HL-60 (cell line): ENCODE measurements at regions not wholly inside any gene's neighbourhood (a gene's known extent, or its start where the extent isn't known, plus 50 kb on each side); places are given as distances from the start of the nearest gene placed in this dataset.

Experiments used
- DNase-seq, 2 experiments: peaks; one replicate each; pipeline ENCODE4 v3.0.0-alpha.2; 2010 to 2020; ENCODE audit warnings: low read depth in 1 of 2, low spot score in 1 of 2
- H3K27ac ChIP-seq: fragments of 250-450 bp; sonication (Bioruptor Pico); replicated peaks from 2 replicates; pipeline ENCODE4 v1.5.1; 2020; ENCODE audit warnings: mild to moderate bottlenecking, moderate library complexity
- H3K27me3 ChIP-seq: fragments of 250-450 bp; sonication (Bioruptor Pico); 2 replicates; pipeline ENCODE4 v1.5.1; 2021; ENCODE audit warnings: mild to moderate bottlenecking, moderate library complexity; ENCODE audit not compliant: insufficient read depth, poor library complexity, severe bottlenecking
- H3K4me3 ChIP-seq: replicated peaks from 2 replicates; pipeline ENCODE4 v1.5.1; 2011; ENCODE audit warnings: mild to moderate bottlenecking, control low read depth, low read length; ENCODE audit not compliant: insufficient read depth
- CTCF ChIP-seq: IDR thresholded peaks from one replicate; pipeline ENCODE4 v1.5.1; 2011; ENCODE audit warnings: low read length, control low read depth, inconsistent platforms; ENCODE audit not compliant: insufficient read depth
- GABPA ChIP-seq: IDR thresholded peaks from 2 replicates; pipeline ENCODE4 v1.6.1; 2012; ENCODE audit warnings: low read depth
- POLR2AphosphoS5 ChIP-seq: IDR thresholded peaks from 2 replicates; pipeline ENCODE4 v1.6.1; 2012; ENCODE audit warnings: low read depth
- REST ChIP-seq: IDR thresholded peaks from 2 replicates; pipeline ENCODE4 v1.6.1; 2012; ENCODE audit warnings: low read depth; ENCODE audit not compliant: insufficient replicate concordance
- SPI1 ChIP-seq: IDR thresholded peaks from 2 replicates; pipeline ENCODE4 v1.6.1; 2012; ENCODE audit warnings: low read depth, mild to moderate bottlenecking, borderline replicate concordance

- no peak overlapping the region for H3K4me3 ChIP-seq
- DNase-seq = no peak
- no peak overlapping the region for H3K27ac ChIP-seq
- TF ChIP-seq SPI1 = no peak
- H3K27me3 ChIP-seq = no peaks in the 10 kb centered on the region
Measured at GRCh38 chr2:7593360-7593759, 676.1 kb downstream of the RNF144A start.

- TF ChIP-seq GABPA (no peak), POLR2AphosphoS5 (no peak), SPI1 (no peak)
- no peak overlapping the region for H3K27ac ChIP-seq
- DNase-seq = no peak
- no peak overlapping the region for H3K4me3 ChIP-seq
- no peaks in the 10 kb centered on the region for H3K27me3 ChIP-seq
Measured at GRCh38 chr2:7594211-7594610, 677.0 kb downstream of the RNF144A start.

GRCh38 chr2:7595206-7595605 lies 678.0 kb downstream of the RNF144A start:
- TF ChIP-seq REST (no peak), SPI1 (no peak), CTCF (no peak), POLR2AphosphoS5 (no peak), GABPA (no peak)
- DNase-seq = no peak
- Histone ChIP-seq H3K4me3 (no peak overlapping the region), H3K27me3 (no peaks in the 10 kb centered on the region), H3K27ac (no peak overlapping the region)

GRCh38 chr2:7598402-7598801 lies 681.2 kb downstream of the RNF144A start:
- Histone ChIP-seq H3K4me3 (no peak overlapping the region), H3K27ac (no peak overlapping the region), H3K27me3 (no peaks in the 10 kb centered on the region)
- TF ChIP-seq SPI1 (no peak), CTCF (no peak), REST (no peak), GABPA (no peak), POLR2AphosphoS5 (no peak)
- no peak for DNase-seq

GRCh38 chr2:7599462-7600258 lies 682.4 kb downstream of the RNF144A start:
- no peak for DNase-seq
- Histone ChIP-seq H3K4me3 (no peak overlapping the region), H3K27ac (no peak overlapping the region), H3K27me3 (no peaks in the 10 kb centered on the region)
- TF ChIP-seq SPI1 = no peak
- TF ChIP-seq GABPA = no peak
- TF ChIP-seq REST = no peak
- no peak for TF ChIP-seq POLR2AphosphoS5
- TF ChIP-seq CTCF = no peak
